Natural killer cell (primary cell): ENCODE measurements at regions not wholly inside any gene's neighbourhood (a gene's known extent, or its start where the extent isn't known, plus 50 kb on each side); places are given as distances from the start of the nearest gene placed in this dataset.
"Not testable (repeated sequence)": the region's sequence is repeated elsewhere in the genome, so short reads cannot be mapped to it uniquely, and the experiment has no call there.

Source experiments
- ATAC-seq, 3 donors: fragments of 150-1000 bp in 2 of 3; fragments of 200-7000 bp in 1 of 3; cut with Tn5 transposase; 1 replicate in 1 of 3; 2 replicates in 2 of 3; pipeline ENCODE4 v1.10.0; 2021; ENCODE audit warnings: mild to moderate bottlenecking in 2 of 3, moderate library complexity in 2 of 3
- DNase-seq, 2 donors: peaks; one replicate each; pipeline versions ENCODE4 v3.0.0 to v3.0.0-alpha.2; 2013 to 2021; ENCODE audit warnings: mixed read lengths in 1 of 2
- H3K27ac ChIP-seq: one replicate; pipeline ENCODE4 v1.5.1; 2013; ENCODE audit warnings: mild to moderate bottlenecking, low read length
- H3K27me3 ChIP-seq: one replicate; pipeline ENCODE4 v1.6.1; 2013; ENCODE audit warnings: low read length; ENCODE audit not compliant: control insufficient read depth, insufficient read depth
- H3K36me3 ChIP-seq: one replicate; pipeline ENCODE4 v1.6.1; 2013; ENCODE audit warnings: low read length; ENCODE audit not compliant: control insufficient read depth, insufficient read depth
- H3K4me1 ChIP-seq: one replicate; pipeline ENCODE4 v1.6.1; 2013; ENCODE audit warnings: low read length; ENCODE audit not compliant: control insufficient read depth, insufficient read depth
- H3K4me3 ChIP-seq: one replicate; pipeline ENCODE4 v1.5.1; 2013; ENCODE audit warnings: low read length
- H3K9me3 ChIP-seq: one replicate; pipeline ENCODE4 v1.6.1; 2013; ENCODE audit warnings: low read length; ENCODE audit not compliant: control insufficient read depth, insufficient read depth
- H3K27ac Mint-ChIP-seq, 2 donors: one replicate each; pipeline ENCODE4 v1.8.0; 2022; ENCODE audit warnings: mild to moderate bottlenecking in 2 of 2, mixed read lengths in 2 of 2, moderate library complexity in 1 of 2
- H3K27me3 Mint-ChIP-seq, 2 donors: one replicate each; pipeline ENCODE4 v1.8.0; 2022; ENCODE audit warnings: low read depth in 2 of 2, mixed read lengths in 2 of 2
- H3K36me3 Mint-ChIP-seq: one replicate; pipeline ENCODE4 v1.8.0; 2022; ENCODE audit warnings: mixed read lengths
- H3K4me1 Mint-ChIP-seq, 2 donors: one replicate each; pipeline ENCODE4 v1.8.0; 2022; ENCODE audit warnings: mixed read lengths in 2 of 2
- H3K4me3 Mint-ChIP-seq: one replicate; pipeline ENCODE4 v1.8.0; 2022; ENCODE audit warnings: mild to moderate bottlenecking, moderate library complexity, mixed read lengths
- H3K9me3 Mint-ChIP-seq, 2 donors: one replicate each; pipeline ENCODE4 v1.8.0; 2022; ENCODE audit warnings: mixed read lengths in 2 of 2
- CTCF ChIP-seq: fragments of 200-600 bp; IDR thresholded peaks from one replicate; pipeline ENCODE4 v1.8.0; 2022; ENCODE audit warnings: antibody characterized with exemption
- WGBS: methylation state at CpG from one replicate; pipeline ENCODE4 v1.1.7; 2013; ENCODE audit warnings: missing lambda C conversion rate; ENCODE audit not compliant: insufficient coverage; 5-methylcytosine and 5-hydroxymethylcytosine counted together
- intact Hi-C: fragments of 100-400 bp; cut with micrococcal nuclease; formaldehyde crosslinking; loops from one replicate; pipeline ENCODE4 v1.14.2; 2022

- no peaks in the 10 kb centered on the region for H3K4me1 ChIP-seq
- no peak overlapping the region for H3K27ac ChIP-seq
- no peaks in the 10 kb centered on the region for H3K9me3 ChIP-seq
- H3K9me3 Mint-ChIP-seq = peaks cover 27 to 44% of the 10 kb centered on the region in 2 donors
- peaks cover 33% of the 10 kb centered on the region for H3K36me3 Mint-ChIP-seq
- H3K27me3 Mint-ChIP-seq = no peaks in the 10 kb centered on the region
- WGBS = 100% methylated on average over 4 of the region's 4 CpGs
- intact Hi-C loops = no loop called here
- no peak overlapping the region for H3K4me3 ChIP-seq
- no peak overlapping the region for H3K27ac Mint-ChIP-seq
- no peak overlapping the region for H3K4me3 Mint-ChIP-seq
- DNase-seq (no peak), ATAC-seq (no peak)
- no peak for TF ChIP-seq CTCF
- H3K4me1 Mint-ChIP-seq = no peaks in the 10 kb centered on the region
- H3K27me3 ChIP-seq = no peaks in the 10 kb centered on the region
- H3K36me3 ChIP-seq = no peaks in the 10 kb centered on the region
Observed at GRCh38 chr4:179165000-179165738, 1722.9 kb upstream of the AGA start.

GRCh38 chr4:179165862-179166261 lies 1723.6 kb upstream of the AGA start:
- Histone ChIP-seq H3K36me3 (no peaks in the 10 kb centered on the region), H3K27me3 (no peaks in the 10 kb centered on the region), H3K9me3 (peaks cover 3% of the 10 kb centered on the region), H3K4me3 (no peak overlapping the region), H3K27ac (no peak overlapping the region), H3K4me1 (no peaks in the 10 kb centered on the region)
- H3K4me3 Mint-ChIP-seq = no peak overlapping the region
- WGBS = 67% methylated on average over 3 of the region's 3 CpGs
- DNase-seq (no peak), ATAC-seq (no peak)
- H3K9me3 Mint-ChIP-seq = peaks cover 27 to 44% of the 10 kb centered on the region in 2 donors
- intact Hi-C loops = no loop called here
- H3K36me3 Mint-ChIP-seq = peaks cover 31% of the 10 kb centered on the region
- H3K27me3 Mint-ChIP-seq = no peaks in the 10 kb centered on the region
- H3K27ac Mint-ChIP-seq = no peak overlapping the region
- TF ChIP-seq CTCF = no peak
- no peaks in the 10 kb centered on the region for H3K4me1 Mint-ChIP-seq

- intact Hi-C loops, H3K27me3 ChIP-seq, H3K27me3 Mint-ChIP-seq, H3K4me1 ChIP-seq, ATAC-seq, DNase-seq, H3K4me3 Mint-ChIP-seq, H3K36me3 ChIP-seq, H3K27ac ChIP-seq, H3K27ac Mint-ChIP-seq, H3K4me1 Mint-ChIP-seq, H3K4me3 ChIP-seq, H3K9me3 ChIP-seq: not testable (repeated sequence)
- H3K36me3 Mint-ChIP-seq = peaks cover 31% of the 10 kb centered on the region
- WGBS = 100% methylated on average over 3 of the region's 5 CpGs
- peaks cover 22 to 36% of the 10 kb centered on the region in 2 donors for H3K9me3 Mint-ChIP-seq
Observed at GRCh38 chr4:179170308-179170707, 1728.1 kb upstream of the AGA start.

GRCh38 chr4:179182741-179183140 lies 1740.5 kb upstream of the AGA start:
- H3K27me3 ChIP-seq = no peaks in the 10 kb centered on the region
- Mint-ChIP-seq H3K27ac (no peak overlapping the region), H3K4me3 (no peak overlapping the region), H3K36me3 (peaks cover 6% of the 10 kb centered on the region), H3K9me3 (peaks cover 13 to 19% of the 10 kb centered on the region in 2 donors), H3K27me3 (no peaks in the 10 kb centered on the region), H3K4me1 (no peaks in the 10 kb centered on the region)
- no peak for ATAC-seq
- H3K4me1 ChIP-seq = no peaks in the 10 kb centered on the region
- no peaks in the 10 kb centered on the region for H3K36me3 ChIP-seq
- no peak overlapping the region for H3K4me3 ChIP-seq
- no peak for DNase-seq
- no peak overlapping the region for H3K27ac ChIP-seq
- H3K9me3 ChIP-seq = peaks cover 9% of the 10 kb centered on the region
- no peak for TF ChIP-seq CTCF
- intact Hi-C loops = no loop called here
